Fibroblast of pulmonary artery (primary cell): ENCODE measurements at regions not wholly inside any gene's neighbourhood (a gene's known extent, or its start where the extent isn't known, plus 50 kb on each side); places are given as distances from the start of the nearest gene placed in this dataset.

Experiments
- DNase-seq: peaks from one replicate; pipeline ENCODE4 v3.0.0-alpha.2; 2010; ENCODE audit warnings: low read depth
- H3K4me3 ChIP-seq: replicated peaks from 2 replicates; pipeline ENCODE4 v1.5.1; 2011; ENCODE audit warnings: low read depth, mild to moderate bottlenecking, control low read depth, low read length, moderate library complexity
- TF ChIP-seq, protein P1 (sequence below): IDR thresholded peaks from 2 replicates; pipeline ENCODE4 v1.5.1; 2011; ENCODE audit warnings: mild to moderate bottlenecking, control low read depth, low read length, inconsistent platforms; ENCODE audit errors: missing control alignments

- no peak for DNase-seq
- H3K4me3 ChIP-seq, result no peak overlapping the region
- TF ChIP-seq, protein P1, sequence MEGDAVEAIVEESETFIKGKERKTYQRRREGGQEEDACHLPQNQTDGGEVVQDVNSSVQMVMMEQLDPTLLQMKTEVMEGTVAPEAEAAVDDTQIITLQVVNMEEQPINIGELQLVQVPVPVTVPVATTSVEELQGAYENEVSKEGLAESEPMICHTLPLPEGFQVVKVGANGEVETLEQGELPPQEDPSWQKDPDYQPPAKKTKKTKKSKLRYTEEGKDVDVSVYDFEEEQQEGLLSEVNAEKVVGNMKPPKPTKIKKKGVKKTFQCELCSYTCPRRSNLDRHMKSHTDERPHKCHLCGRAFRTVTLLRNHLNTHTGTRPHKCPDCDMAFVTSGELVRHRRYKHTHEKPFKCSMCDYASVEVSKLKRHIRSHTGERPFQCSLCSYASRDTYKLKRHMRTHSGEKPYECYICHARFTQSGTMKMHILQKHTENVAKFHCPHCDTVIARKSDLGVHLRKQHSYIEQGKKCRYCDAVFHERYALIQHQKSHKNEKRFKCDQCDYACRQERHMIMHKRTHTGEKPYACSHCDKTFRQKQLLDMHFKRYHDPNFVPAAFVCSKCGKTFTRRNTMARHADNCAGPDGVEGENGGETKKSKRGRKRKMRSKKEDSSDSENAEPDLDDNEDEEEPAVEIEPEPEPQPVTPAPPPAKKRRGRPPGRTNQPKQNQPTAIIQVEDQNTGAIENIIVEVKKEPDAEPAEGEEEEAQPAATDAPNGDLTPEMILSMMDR, result no peak
These were observed 219.5 kb downstream of the TMEM47 start for GRCh38 chrX:34437586-34437985.

DNA sequence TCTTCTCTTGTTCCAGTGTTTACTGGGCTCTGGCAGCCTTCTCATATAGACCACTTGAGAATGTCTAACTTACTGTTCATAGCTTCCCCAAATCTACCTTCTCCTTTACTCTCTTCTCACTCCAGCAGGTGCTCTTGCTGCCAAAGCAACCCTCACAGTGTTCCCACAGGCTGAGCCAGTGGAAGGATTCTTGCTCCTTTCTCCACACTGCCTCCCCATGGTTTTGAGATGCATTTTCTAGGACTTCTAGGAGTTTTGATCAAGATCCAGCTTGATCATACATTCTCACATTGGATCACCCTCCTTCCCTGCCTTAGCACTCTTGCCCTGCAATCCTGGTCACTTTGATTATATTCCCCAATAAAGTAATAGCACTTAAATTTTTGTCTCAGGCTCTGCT is 230.8 kb downstream of the TMEM47 start:
- TF ChIP-seq, protein P1, result peak; percentile 10
- no peak overlapping the region for H3K4me3 ChIP-seq
- peak; percentile 8 for DNase-seq

DNA sequence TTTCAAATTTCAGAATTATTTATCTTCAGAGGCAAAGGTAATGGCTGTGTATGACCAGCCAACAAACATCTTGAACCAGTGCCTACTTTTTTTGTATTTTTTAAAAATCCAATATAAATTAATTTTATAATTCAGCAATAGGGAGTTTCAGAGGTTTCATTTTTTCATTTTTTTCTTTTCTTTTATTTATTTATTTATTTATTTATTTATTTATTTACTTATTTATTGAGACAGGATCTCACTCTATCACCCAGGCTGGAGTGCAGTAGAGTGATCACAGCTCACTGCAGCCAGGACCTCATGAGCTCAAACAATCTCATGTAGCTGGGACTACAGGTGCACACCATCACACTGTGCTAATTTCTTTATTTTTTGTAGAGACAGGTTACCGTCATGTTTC is 250.5 kb downstream of the TMEM47 start:
- TF ChIP-seq, protein P1, result no peak
- no peak for DNase-seq
- H3K4me3 ChIP-seq, result no peak overlapping the region

- peak; percentile 72 for DNase-seq
- TF ChIP-seq, protein P1, result no peak
- no peak overlapping the region for H3K4me3 ChIP-seq
These were observed 252.6 kb downstream of the TMEM47 start for GRCh38 chrX:34404386-34405070.

- DNase-seq, result no peak
- no peak overlapping the region for H3K4me3 ChIP-seq
- TF ChIP-seq, protein P1, result no peak
These were observed 255.7 kb downstream of the TMEM47 start for GRCh38 chrX:34401411-34401810.

DNA sequence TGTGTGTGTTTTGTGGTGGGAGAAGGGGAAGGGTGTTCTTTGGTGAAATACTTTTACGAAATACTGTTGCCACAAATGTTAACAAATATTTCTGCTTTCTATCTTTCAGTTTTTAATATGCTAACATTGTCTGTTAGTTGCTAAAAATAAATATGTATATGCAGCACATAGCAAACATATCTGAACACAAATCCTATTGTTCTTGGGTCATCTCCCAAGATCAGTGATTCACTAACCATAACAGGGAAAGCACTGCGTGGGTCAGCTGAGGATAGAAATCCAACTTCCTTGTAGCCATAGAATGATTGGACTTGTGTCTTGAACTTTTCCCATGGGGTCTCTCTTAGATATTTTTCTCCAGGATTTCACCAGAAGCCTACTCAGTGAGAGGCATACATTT is 250.3 kb upstream of the FAM47A start:
- peak; percentile 78 for DNase-seq
- TF ChIP-seq, protein P1, result no peak
- H3K4me3 ChIP-seq, result no peak overlapping the region

DNA sequence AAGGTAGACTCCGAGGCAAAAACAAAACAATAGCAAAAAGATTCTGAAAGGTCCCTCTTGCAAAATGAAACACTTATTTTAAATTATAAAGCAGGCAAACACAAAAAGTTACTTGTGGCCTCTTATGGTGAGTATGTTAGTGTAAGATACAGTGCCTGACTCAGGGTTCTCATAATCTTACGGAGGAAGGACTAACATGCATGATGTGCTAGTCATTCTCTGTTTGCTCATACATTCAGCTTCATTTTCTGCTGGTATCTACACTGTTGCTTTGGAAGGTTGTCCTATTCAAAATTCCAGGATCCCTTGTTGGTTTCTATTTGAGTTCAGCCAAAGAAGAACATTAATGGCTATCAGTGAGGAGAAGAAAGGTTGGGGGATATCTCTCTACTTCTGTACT is 249.1 kb upstream of the FAM47A start:
- DNase-seq, result peak; percentile 14

More for the DNA sequence above, 249.1 kb upstream of the FAM47A start:
- no peak overlapping the region for H3K4me3 ChIP-seq
- TF ChIP-seq, protein P1, result no peak
